ENCODE measurements at regions not wholly inside any gene's neighbourhood (a gene's known extent, or its start where the extent isn't known, plus 50 kb on each side); places are given as distances from the start of the nearest gene placed in this dataset.
"Not testable (repeated sequence)": the region's sequence is repeated elsewhere in the genome, so short reads cannot be mapped to it uniquely, and the experiment has no call there.

DNA sequence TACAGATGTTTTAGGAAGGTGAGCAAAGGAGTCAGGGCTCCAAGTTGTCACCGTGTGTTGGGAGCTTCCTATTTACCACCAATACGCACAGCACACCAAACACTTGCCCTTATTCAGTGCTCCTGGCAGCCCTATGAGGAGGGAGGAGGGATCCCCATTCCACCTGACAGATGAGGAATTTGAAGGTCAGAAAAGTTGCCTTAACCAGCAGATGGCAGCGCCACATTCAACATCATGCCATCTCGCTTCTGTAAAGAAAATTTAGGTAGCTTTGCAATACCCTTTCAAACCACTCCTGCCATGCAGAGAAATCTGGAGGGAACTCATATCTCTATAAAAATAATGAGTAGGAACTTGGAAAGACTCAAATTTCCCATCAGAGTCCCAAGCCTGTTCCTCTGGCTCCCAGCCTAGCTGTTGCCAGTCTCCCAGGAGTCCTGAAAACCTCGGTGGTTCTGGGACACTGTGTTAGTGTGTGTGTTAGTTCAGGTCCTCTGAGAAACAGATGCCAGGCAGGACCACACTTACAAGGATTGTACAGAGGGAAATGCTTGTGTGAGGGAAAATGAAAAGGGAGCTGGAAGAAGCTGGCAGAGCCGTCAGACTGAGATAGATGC is 410.5 kb downstream of the MED13L start:
- Histone ChIP-seq H2AFZ (ENCODE audit: low read length) (no peak overlapping the region), H3K4me1 (ENCODE audit: insufficient read depth, low read length) (peaks cover 16% of the 10 kb centered on the region), H3K9me3 (ENCODE audit: low read length) (no peaks in the 10 kb centered on the region), H3K9me2 (replicated peaks; ENCODE audit: low read length) (no peaks in the 10 kb centered on the region), H3K4me3 (ENCODE audit: low read length) (no peak overlapping the region), H3K79me2 (ENCODE audit: low read length) (no peaks in the 10 kb centered on the region), H3K27ac (ENCODE audit: low read length) (no peak overlapping the region), H3K27me3 (ENCODE audit: low read length) (peaks cover 33% of the 10 kb centered on the region), H3K9ac (ENCODE audit: low read length) (no peak overlapping the region), H3F3A (ENCODE audit: low read length, unreplicated experiment) (no peaks in the 10 kb centered on the region), H4K20me1 (ENCODE audit: low read length) (no peaks in the 10 kb centered on the region), H3K4me2 (ENCODE audit: low read length) (no peak overlapping the region), H3K36me3 (ENCODE audit: low read depth, low read length) (no peaks in the 10 kb centered on the region)
- ChIA-PET CTCF (interaction anchor here (0.5 to 1.0 kb wide), 6 partner anchors 34 to 1900 kb away, joined by 3 to 11 read pairs (median 3); no protein-coding TSS in a partner anchor), POLR2A (ENCODE audit: unreplicated experiment) (no interaction called here)
- no TSS peak for BruUV-seq (replicated peaks)
- ATAC-seq (peak; percentile 75), DNase-seq (peak; percentile 66)
- intact Hi-C loops (cut with micrococcal nuclease) = loop anchor here (1.0 to 10.0 kb wide), 2 partner anchors 50 to 838 kb away; no protein-coding TSS in a partner anchor
- TF ChIP-seq CTCF (conservative IDR thresholded peaks at IDR 0.05; ENCODE audit: low read depth, low read length) (peak; percentile 70), EZH2phosphoT487 (IDR thresholded peaks at IDR 0.05; ENCODE audit: borderline replicate concordance, low read length) (no peak)

DNA sequence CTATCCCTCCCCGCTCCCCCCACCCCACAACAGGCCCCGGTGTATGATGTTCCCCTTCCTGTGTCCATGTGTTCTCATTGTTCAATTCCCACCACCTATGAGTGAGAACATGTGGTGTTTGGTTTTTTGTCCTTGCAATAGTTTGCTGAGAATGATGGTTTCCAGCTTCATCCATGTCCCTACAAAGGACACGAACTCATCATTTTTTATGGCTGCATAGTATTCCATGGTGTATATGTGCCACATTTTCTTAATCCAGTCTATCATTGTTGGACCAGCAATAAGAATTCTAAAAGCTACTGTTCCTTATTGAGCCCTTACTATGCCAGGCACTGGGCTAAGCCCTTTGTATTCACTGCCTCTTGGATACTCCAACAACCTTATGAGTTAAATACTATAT is 411.2 kb downstream of the MED13L start:
- BruUV-seq (replicated peaks) = not testable (repeated sequence)
- CTCF ChIA-PET = interaction anchor here (0.6 to 1.0 kb wide), 3 partner anchors 51 to 1900 kb away, joined by 3 to 11 read pairs (median 3); no protein-coding TSS in a partner anchor
- intact Hi-C loops (cut with micrococcal nuclease) = loop anchor here (10.0 kb wide), 1 partner anchor 839 kb away; no protein-coding TSS in a partner anchor

DNA sequence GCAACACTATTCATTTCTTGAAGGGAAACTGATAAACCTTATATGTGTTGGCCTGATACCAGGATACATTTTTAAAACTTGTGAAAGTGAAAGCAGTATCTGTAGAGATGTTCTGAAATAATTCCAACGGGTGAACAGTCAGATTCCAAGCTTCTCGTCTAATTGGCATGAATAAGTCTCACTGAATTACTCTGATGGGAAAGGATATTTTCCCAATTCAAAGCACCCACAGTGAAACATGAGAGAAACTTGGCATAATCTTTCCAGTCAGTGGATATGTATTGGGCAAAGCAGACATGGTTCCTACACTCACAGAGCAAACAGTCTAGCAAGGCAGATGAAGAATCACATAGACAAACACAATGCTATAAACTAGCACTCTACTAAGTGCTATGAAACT is 413.1 kb downstream of the MED13L start:
- no peaks in the 10 kb centered on the region for H3K4me1 ChIP-seq (ENCODE audit: insufficient read depth, low read length)
- H3K27ac ChIP-seq (ENCODE audit: low read length) = no peak overlapping the region
- H3F3A ChIP-seq (ENCODE audit: low read length, unreplicated experiment) = no peaks in the 10 kb centered on the region
- H3K27me3 ChIP-seq (ENCODE audit: low read length) = peaks cover 56% of the 10 kb centered on the region
- no peaks in the 10 kb centered on the region for H4K20me1 ChIP-seq (ENCODE audit: low read length)
- H3K79me2 ChIP-seq (ENCODE audit: low read length) = no peaks in the 10 kb centered on the region
- ATAC-seq = no peak
- no peak overlapping the region for H3K4me3 ChIP-seq (ENCODE audit: low read length)
- H3K4me2 ChIP-seq (ENCODE audit: low read length) = no peak overlapping the region
- H3K9ac ChIP-seq (ENCODE audit: low read length) = no peak overlapping the region
- H2AFZ ChIP-seq (ENCODE audit: low read length) = no peak overlapping the region
- no peaks in the 10 kb centered on the region for H3K9me2 ChIP-seq (replicated peaks; ENCODE audit: low read length)
- H3K36me3 ChIP-seq (ENCODE audit: low read depth, low read length) = no peaks in the 10 kb centered on the region
- H3K9me3 ChIP-seq (ENCODE audit: low read length) = no peaks in the 10 kb centered on the region
- CTCF ChIA-PET = no interaction called here
- TF ChIP-seq EZH2 (IDR thresholded peaks at IDR 0.05; ENCODE audit: low read length, unreplicated experiment) = no peak
- no peak for TF ChIP-seq EZH2phosphoT487 (IDR thresholded peaks at IDR 0.05; ENCODE audit: borderline replicate concordance, low read length)
- TF ChIP-seq CTCF (conservative IDR thresholded peaks at IDR 0.05; ENCODE audit: low read depth, low read length) = no peak
- POLR2A ChIA-PET (ENCODE audit: unreplicated experiment) = no interaction called here
- intact Hi-C loops (cut with micrococcal nuclease) = loop anchor here (10.0 kb wide), 1 partner anchor 840 kb away; no protein-coding TSS in a partner anchor
- no TSS peak for BruUV-seq (replicated peaks)
- DNase-seq = no peak

More for the DNA sequence above, 411.2 kb downstream of the MED13L start:
- H3K4me2 ChIP-seq (ENCODE audit: low read length); ATAC-seq; H3K9me2 ChIP-seq (replicated peaks; ENCODE audit: low read length); H3K79me2 ChIP-seq (ENCODE audit: low read length); H4K20me1 ChIP-seq (ENCODE audit: low read length); POLR2A ChIA-PET (ENCODE audit: unreplicated experiment); H3K4me1 ChIP-seq (ENCODE audit: insufficient read depth, low read length); H3K9ac ChIP-seq (ENCODE audit: low read length); DNase-seq; H3K9me3 ChIP-seq (ENCODE audit: low read length); H3K4me3 ChIP-seq (ENCODE audit: low read length); H3F3A ChIP-seq (ENCODE audit: low read length, unreplicated experiment); H3K27ac ChIP-seq (ENCODE audit: low read length); H2AFZ ChIP-seq (ENCODE audit: low read length); H3K36me3 ChIP-seq (ENCODE audit: low read depth, low read length): not testable (repeated sequence)
- H3K27me3 ChIP-seq (ENCODE audit: low read length) = peaks cover 40% of the 10 kb centered on the region
